ENCODE measurements at regions not wholly inside any gene's neighbourhood (a gene's known extent, or its start where the extent isn't known, plus 50 kb on each side); places are given as distances from the start of the nearest gene placed in this dataset.
"Not testable (repeated sequence)": the region's sequence is repeated elsewhere in the genome, so short reads cannot be mapped to it uniquely, and the experiment has no call there.

GRCh38 chrX:63176578-63176977 is 174.6 kb downstream of the SPIN4 start:
- not testable (repeated sequence) for DNase-seq

DNA sequence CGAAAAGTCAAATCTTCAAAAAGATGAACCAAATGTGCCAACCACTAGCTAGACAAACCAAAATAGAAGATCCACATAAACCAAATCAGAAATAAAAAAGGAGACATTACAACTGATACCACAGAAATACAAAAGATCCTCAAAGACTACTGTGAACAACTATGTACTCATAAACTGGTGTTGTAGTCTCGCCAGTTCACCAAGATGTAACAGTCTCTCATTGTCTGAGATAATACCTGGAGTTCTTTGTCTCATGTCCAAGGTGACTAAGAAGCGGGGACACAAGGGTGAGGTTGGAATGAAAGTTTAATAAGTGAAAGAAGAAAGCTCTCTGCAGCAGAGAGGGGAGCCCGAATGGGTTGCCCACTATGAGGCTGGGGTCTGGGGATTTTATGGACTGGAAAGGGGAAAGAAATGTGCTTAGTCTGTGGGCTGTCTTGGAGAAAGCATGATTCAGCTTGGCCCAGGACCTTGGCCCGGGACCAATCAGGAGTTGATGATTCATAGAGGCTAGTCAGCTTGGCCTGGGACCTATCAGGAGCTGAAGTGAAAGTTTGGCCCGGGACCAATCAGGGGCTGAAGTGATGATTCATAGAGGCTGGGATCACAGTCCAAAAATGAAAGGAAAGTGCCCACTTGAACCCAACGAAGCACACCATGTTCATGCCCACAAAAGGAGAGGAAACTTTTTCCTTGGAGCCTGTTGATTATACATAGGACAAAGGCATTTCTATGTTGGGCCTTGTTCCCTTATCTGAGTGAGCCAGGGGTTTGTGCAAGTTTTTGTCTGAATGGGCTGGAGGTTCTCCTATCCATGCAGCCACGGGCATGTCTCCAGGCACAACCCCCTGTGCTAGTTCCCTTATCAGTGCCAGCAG is 177.1 kb downstream of the SPIN4 start:
- not testable (repeated sequence) for DNase-seq

GRCh38 chrX:63169416-63169815 is 181.7 kb downstream of the SPIN4 start:
- DNase-seq = not testable (repeated sequence)

DNA sequence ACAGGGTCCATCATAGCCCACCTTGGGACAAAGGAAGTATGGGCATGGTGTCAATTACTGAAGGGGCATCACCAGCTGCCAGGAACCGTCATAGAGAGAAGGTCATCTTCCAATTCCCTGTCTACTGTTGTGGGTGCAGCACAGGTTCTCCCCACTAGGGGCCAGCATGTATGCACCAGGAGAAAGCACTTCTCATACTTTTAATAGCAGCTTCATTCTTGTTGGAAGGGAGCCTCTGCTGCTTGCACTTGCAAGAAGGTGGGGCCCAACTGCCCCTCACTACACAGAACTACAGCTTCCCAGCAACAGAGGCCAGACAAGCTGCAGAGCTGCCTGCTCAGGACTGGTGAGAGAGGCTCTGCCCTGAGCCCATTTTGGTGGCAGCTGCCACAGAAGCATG is 182.2 kb downstream of the SPIN4 start:
- not testable (repeated sequence) for DNase-seq

DNA sequence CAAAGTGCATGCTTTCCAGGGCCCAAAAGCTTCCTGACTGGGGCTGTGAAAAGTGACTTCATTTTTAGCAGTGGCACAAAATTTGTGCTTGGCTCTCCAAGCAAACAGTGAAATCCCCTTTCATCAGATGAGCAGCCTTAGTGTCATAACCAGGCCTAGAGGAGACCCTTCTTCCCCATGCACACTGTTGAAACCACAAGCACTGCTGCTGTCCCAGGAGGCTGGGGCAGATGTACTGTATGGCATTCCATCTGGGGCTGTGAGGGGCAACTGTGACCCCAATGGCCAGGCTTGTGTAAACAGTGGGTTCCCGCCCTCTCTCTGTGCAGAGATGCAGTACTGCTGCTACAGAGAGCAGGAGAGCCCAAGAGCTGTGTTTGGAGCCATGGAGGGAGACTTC is 184.1 kb downstream of the SPIN4 start:
- not testable (repeated sequence) for DNase-seq

DNA sequence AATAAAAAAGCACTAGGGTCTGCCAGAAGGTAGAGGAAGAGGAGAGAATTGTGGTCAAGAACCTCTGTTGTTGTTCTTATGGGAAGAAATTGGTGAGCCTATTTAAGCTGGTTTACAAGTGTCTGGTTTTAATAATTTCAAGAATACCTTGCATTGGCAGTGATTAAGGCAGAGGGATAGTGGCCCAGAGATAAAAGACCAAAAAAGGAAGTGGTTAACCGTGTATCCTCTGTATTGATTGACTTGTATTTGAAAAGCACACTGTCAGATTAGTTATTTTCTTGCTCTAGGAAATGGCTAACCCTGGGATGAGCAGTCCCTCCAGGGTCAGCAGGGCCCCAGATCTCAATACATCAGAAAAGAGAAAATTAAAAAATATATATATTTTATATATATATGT is 190.1 kb downstream of the SPIN4 start:
- DNase-seq = not testable (repeated sequence)

DNA sequence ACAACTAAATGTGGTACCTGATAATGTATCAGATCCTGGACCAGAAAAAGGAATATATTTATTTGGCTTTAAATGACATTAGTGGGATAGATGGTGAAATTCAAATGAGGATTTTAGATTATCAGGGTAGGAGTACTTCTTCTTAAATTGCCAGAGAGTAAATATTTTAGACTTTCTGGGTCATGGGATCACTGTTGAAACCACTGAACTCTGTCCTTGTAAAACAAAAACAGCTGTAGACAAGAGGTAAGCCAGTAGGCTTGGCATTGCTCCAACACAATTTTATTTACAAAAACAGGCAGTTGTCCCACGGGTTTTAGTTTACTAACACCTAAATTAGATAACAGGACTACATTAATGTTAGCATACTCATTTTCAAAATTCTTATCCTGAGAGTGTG is 190.8 kb downstream of the SPIN4 start:
- DNase-seq = not testable (repeated sequence)

- not testable (repeated sequence) for DNase-seq
Observed at GRCh38 chrX:63145526-63145925, 205.6 kb downstream of the SPIN4 start.

DNA sequence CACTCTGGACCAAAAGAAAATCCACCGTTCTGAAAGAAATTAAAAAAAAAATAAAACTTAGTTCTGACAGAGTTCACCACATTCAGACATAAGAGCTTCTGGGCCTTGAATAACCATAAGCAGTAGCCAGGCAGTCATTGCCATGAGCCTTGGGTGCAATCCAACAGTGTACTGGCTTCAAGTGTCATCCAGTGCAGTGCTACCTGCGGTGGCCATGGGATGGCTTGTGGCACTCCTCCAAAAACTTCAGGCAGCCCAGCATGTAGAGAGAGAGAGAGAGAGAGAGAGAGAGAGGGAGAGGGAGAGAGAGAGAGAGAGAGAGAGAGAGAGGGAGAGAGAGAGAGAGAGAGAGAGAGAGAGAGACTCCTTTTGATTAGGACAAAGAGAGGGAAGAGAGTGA is 208.5 kb downstream of the SPIN4 start:
- DNase-seq = not testable (repeated sequence)

DNA sequence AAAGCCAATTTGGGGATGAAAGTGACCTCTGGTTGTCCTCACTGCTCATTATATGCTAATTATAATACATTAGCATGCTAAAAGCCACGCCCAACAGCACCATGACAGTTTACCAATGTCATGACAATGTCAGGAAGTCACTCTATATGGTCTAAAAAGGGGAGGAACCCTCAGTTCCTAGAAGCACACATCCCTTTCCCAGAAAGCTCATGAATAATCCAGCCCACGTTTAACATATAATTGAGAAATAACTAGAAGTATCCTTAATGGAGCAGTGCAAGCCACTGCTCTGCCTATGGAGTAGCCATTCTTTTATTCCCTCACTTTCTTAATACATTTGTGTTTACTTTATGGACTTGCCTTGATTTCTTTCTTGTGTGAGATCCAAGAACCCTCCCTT is 215.3 kb downstream of the SPIN4 start:
- not testable (repeated sequence) for DNase-seq

- DNase-seq = peak in 1 of 2 experiments; percentile 2
Observed at GRCh38 chrX:63128509-63128908, 222.6 kb downstream of the SPIN4 start.

DNA sequence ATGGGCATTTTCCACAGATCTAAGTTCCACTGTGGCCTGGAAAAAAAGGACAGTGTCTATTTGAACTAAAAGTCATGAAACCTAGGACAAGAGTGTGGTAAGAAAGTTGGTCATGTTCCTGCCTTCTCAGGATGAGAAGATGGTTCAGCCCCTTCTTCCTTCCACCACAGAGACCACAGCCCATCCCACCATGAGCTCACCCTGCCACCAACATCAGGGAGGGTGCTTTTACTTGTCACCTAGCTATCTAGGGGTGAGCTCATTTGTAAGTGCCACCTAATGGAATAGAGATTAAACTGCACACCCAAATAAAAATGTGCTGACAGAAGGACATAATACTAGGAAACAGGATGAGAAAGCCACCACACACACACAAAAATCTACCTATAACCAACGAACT is 235.9 kb downstream of the SPIN4 start:
- no peak for DNase-seq

DNA sequence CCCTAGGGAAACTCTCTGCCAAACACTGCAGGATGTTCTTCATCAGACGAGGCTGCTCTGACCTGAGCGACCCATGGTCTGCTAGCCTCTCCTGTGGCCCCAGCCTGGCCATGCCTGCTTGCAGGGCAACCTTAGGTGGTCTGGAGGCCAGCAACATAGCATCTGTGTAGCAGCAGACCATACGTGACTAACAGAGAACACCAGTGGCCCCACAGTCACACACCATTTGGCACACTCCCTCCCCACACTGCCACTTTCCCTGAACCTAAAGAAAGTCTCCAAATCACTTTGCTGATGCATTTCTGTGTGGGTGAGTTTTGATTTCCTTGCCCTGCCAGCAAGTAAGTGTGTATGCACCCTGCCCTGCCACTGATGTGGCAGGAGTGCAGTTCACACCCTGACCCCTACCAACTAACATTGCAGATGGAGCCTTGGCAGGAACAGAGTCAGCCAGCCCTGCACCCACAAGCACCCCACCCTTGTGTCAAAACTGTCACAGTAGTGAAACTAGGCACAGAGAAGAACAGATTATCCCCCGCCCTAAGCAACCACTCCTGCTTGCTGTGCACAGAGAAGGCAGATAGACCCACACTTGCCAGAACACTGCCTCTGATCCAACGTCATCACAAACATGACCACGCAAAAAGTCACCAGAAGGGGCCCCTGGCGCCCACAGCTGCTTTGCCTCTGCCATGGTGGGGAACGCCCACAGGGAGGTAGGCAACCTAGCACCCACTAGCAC is 249.1 kb downstream of the SPIN4 start:
- no peak for DNase-seq

- DNase-seq = no peak
Observed at GRCh38 chrX:63058204-63058603, 292.9 kb downstream of the SPIN4 start.

DNA sequence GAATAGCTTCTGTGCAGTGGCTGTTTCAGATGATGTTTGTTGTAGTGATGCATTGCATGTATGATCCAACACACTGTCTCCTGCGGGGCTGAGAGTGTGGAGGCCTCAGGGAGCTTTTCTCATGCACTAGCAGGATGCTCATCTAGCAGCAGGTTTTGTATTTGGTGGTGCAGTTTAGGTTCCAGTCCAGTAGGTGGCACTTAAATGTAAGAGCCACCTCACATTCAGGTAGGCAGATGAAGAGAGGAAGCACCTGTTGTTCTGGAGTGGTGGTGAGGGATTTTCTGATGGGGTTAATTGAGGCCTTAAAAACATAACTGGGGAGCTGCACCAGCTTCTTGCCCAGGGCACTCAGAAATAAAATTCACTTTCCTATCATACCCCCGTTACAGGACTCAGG is 300.9 kb downstream of the SPIN4 start:
- no peak for DNase-seq

- no peak for DNase-seq
Observed at GRCh38 chrX:63032811-63033210, 318.3 kb downstream of the SPIN4 start.

GRCh38 chrX:63013549-63013948 is 337.6 kb downstream of the SPIN4 start:
- no peak for DNase-seq

- no peak for DNase-seq
Observed at GRCh38 chrX:63012574-63012973, 338.6 kb downstream of the SPIN4 start.

- not testable (repeated sequence) for DNase-seq
Observed at GRCh38 chrX:63000196-63000595, 350.9 kb downstream of the SPIN4 start.

Data from NCI-H446 (cell line).